ENCODE measurements at regions not wholly inside any gene's neighbourhood (a gene's known extent, or its start where the extent isn't known, plus 50 kb on each side); places are given as distances from the start of the nearest gene placed in this dataset.

DNA sequence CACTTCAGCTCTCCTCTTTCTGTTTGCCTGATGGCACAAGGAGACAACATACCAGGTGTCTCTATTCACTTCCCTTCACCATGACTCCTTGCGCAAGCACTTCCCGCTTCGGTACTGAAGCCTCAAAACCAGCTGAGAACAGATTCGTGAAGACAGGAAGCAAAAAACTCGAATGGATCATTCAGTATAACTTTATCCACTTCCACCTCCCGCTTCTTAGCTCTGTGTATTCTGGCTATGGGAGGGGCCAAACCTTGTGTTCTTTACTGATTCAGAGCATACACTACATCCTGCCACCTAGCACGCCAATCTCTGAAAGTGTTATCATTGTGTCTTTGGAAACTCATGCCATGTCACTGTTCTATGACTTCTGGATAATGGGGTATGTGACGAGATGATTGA is 62.2 kb upstream of the ADA2 start:
- Histone ChIP-seq H2AFZ (ENCODE audit: insufficient read depth, low read length, poor library complexity) (no peak overlapping the region), H3K4me1 (ENCODE audit: control insufficient read depth in 1 of 2, insufficient read depth in 2 of 2, low read length in 2 of 2) (no peaks in the 10 kb centered on the region), H3K9me3 (ENCODE audit: insufficient read depth, low read depth, low read length) (peaks cover 1% of the 10 kb centered on the region), H3K18ac (ENCODE audit: low read length) (no peak overlapping the region), H3K79me1 (ENCODE audit: low read length) (no peaks in the 10 kb centered on the region), H3K4ac (ENCODE audit: low read depth, low read length) (no peak overlapping the region), H2AK5ac (ENCODE audit: low read length) (no peak overlapping the region), H3K23ac (ENCODE audit: low read length) (no peak overlapping the region), H3K14ac (ENCODE audit: low read length) (no peak overlapping the region), H2BK120ac (ENCODE audit: insufficient read depth, low read length, poor library complexity) (no peak overlapping the region), H3K79me2 (ENCODE audit: control insufficient read depth, insufficient read depth, low read length, poor library complexity) (no peaks in the 10 kb centered on the region), H3K36me3 (ENCODE audit: control insufficient read depth in 1 of 2, insufficient read depth in 2 of 2, low read length in 2 of 2) (no peaks in the 10 kb centered on the region), H3K9ac (ENCODE audit: low read length) (no peak overlapping the region), H3K27me3 (ENCODE audit: insufficient read depth, low read length) (no peaks in the 10 kb centered on the region), H2BK5ac (ENCODE audit: low read depth, low read length, poor library complexity) (no peak overlapping the region), H4K12ac (ENCODE audit: low read depth, low read length) (no peak overlapping the region), H3K4me2 (ENCODE audit: low read length) (no peak overlapping the region), H2BK12ac (ENCODE audit: low read length) (no peak overlapping the region), H3K4me3 (ENCODE audit: low read depth, low read length) (no peak overlapping the region), H4K91ac (ENCODE audit: low read depth, low read length) (no peak overlapping the region), H3K27ac (ENCODE audit: low read depth, low read length) (no peak overlapping the region), H4K8ac (ENCODE audit: low read depth, low read length) (no peak overlapping the region)
- no CpG with 5 or more reads among the region's 8 CpGs for WGBS (ENCODE audit: extremely low coverage, insufficient coverage, insufficient read length)
- DNase-seq = no peak

- no CpG with 5 or more reads among the region's 5 CpGs for WGBS (ENCODE audit: extremely low coverage, insufficient coverage, insufficient read length)
- no peak for DNase-seq
Measured at GRCh38 chr22:17281026-17281425, 61.8 kb upstream of the ADA2 start.

GRCh38 chr22:17272511-17272991 is 53.3 kb upstream of the ADA2 start:
- H4K8ac ChIP-seq (ENCODE audit: low read depth, low read length) = no peak overlapping the region
- H2AFZ ChIP-seq (ENCODE audit: insufficient read depth, low read length, poor library complexity) = no peak overlapping the region
- no peak overlapping the region for H3K4ac ChIP-seq (ENCODE audit: low read depth, low read length)
- no peaks in the 10 kb centered on the region for H3K36me3 ChIP-seq (ENCODE audit: control insufficient read depth in 1 of 2, insufficient read depth in 2 of 2, low read length in 2 of 2)
- no peak overlapping the region for H2BK120ac ChIP-seq (ENCODE audit: insufficient read depth, low read length, poor library complexity)
- H3K79me2 ChIP-seq (ENCODE audit: control insufficient read depth, insufficient read depth, low read length, poor library complexity) = no peaks in the 10 kb centered on the region
- H2BK12ac ChIP-seq (ENCODE audit: low read length) = no peak overlapping the region
- peaks cover 3% of the 10 kb centered on the region in 2 experiments for H3K4me1 ChIP-seq (ENCODE audit: control insufficient read depth in 1 of 2, insufficient read depth in 2 of 2, low read length in 2 of 2)
- no peak overlapping the region for H3K9ac ChIP-seq (ENCODE audit: low read length)
- H3K4me2 ChIP-seq (ENCODE audit: low read length) = no peak overlapping the region
- H3K18ac ChIP-seq (ENCODE audit: low read length) = no peak overlapping the region
- H3K27ac ChIP-seq (ENCODE audit: low read depth, low read length) = no peak overlapping the region
- H4K12ac ChIP-seq (ENCODE audit: low read depth, low read length) = no peak overlapping the region
- no peaks in the 10 kb centered on the region for H3K79me1 ChIP-seq (ENCODE audit: low read length)
- H3K23ac ChIP-seq (ENCODE audit: low read length) = no peak overlapping the region
- WGBS (ENCODE audit: extremely low coverage, insufficient coverage, insufficient read length) = no CpG with 5 or more reads among the region's 4 CpGs
- H3K14ac ChIP-seq (ENCODE audit: low read length) = no peak overlapping the region
- no peak overlapping the region for H2AK5ac ChIP-seq (ENCODE audit: low read length)
- H3K27me3 ChIP-seq (ENCODE audit: insufficient read depth, low read length) = no peaks in the 10 kb centered on the region
- no peak overlapping the region for H2BK5ac ChIP-seq (ENCODE audit: low read depth, low read length, poor library complexity)
- H3K4me3 ChIP-seq (ENCODE audit: low read depth, low read length) = no peak overlapping the region
- no peak overlapping the region for H4K91ac ChIP-seq (ENCODE audit: low read depth, low read length)
- DNase-seq = no peak
- peaks cover 2% of the 10 kb centered on the region for H3K9me3 ChIP-seq (ENCODE audit: insufficient read depth, low read depth, low read length)

More at GRCh38 chr22:17281026-17281425, 61.8 kb upstream of the ADA2 start:
- Histone ChIP-seq H3K79me1 (ENCODE audit: low read length) (no peaks in the 10 kb centered on the region), H3K27ac (ENCODE audit: low read depth, low read length) (no peak overlapping the region), H3K27me3 (ENCODE audit: insufficient read depth, low read length) (no peaks in the 10 kb centered on the region), H3K79me2 (ENCODE audit: control insufficient read depth, insufficient read depth, low read length, poor library complexity) (no peaks in the 10 kb centered on the region), H2BK120ac (ENCODE audit: insufficient read depth, low read length, poor library complexity) (no peak overlapping the region), H3K4me2 (ENCODE audit: low read length) (no peak overlapping the region), H3K14ac (ENCODE audit: low read length) (no peak overlapping the region), H2AK5ac (ENCODE audit: low read length) (no peak overlapping the region), H3K23ac (ENCODE audit: low read length) (no peak overlapping the region), H4K12ac (ENCODE audit: low read depth, low read length) (no peak overlapping the region), H3K9me3 (ENCODE audit: insufficient read depth, low read depth, low read length) (peaks cover 1% of the 10 kb centered on the region), H4K8ac (ENCODE audit: low read depth, low read length) (no peak overlapping the region), H3K4me1 (ENCODE audit: control insufficient read depth in 1 of 2, insufficient read depth in 2 of 2, low read length in 2 of 2) (no peaks in the 10 kb centered on the region), H2AFZ (ENCODE audit: insufficient read depth, low read length, poor library complexity) (no peak overlapping the region), H3K9ac (ENCODE audit: low read length) (no peak overlapping the region), H3K4ac (ENCODE audit: low read depth, low read length) (no peak overlapping the region), H2BK5ac (ENCODE audit: low read depth, low read length, poor library complexity) (no peak overlapping the region), H3K36me3 (ENCODE audit: control insufficient read depth in 1 of 2, insufficient read depth in 2 of 2, low read length in 2 of 2) (no peaks in the 10 kb centered on the region), H2BK12ac (ENCODE audit: low read length) (no peak overlapping the region), H3K18ac (ENCODE audit: low read length) (no peak overlapping the region), H4K91ac (ENCODE audit: low read depth, low read length) (no peak overlapping the region), H3K4me3 (ENCODE audit: low read depth, low read length) (no peak overlapping the region)

GRCh38 chr22:17271711-17272451 is 52.6 kb upstream of the ADA2 start:
- H3K4me1 ChIP-seq (ENCODE audit: control insufficient read depth in 1 of 2, insufficient read depth in 2 of 2, low read length in 2 of 2) = peaks cover 5 to 6% of the 10 kb centered on the region in 2 experiments
- no CpG with 5 or more reads among the region's 8 CpGs for WGBS (ENCODE audit: extremely low coverage, insufficient coverage, insufficient read length)
- no peak overlapping the region for H4K8ac ChIP-seq (ENCODE audit: low read depth, low read length)
- no peak overlapping the region for H3K18ac ChIP-seq (ENCODE audit: low read length)
- no peak overlapping the region for H2BK5ac ChIP-seq (ENCODE audit: low read depth, low read length, poor library complexity)
- H4K91ac ChIP-seq (ENCODE audit: low read depth, low read length) = no peak overlapping the region
- H2BK12ac ChIP-seq (ENCODE audit: low read length) = no peak overlapping the region
- H3K9me3 ChIP-seq (ENCODE audit: insufficient read depth, low read depth, low read length) = peaks cover 2% of the 10 kb centered on the region
- H3K79me1 ChIP-seq (ENCODE audit: low read length) = no peaks in the 10 kb centered on the region
- no peak overlapping the region for H3K23ac ChIP-seq (ENCODE audit: low read length)
- H3K36me3 ChIP-seq (ENCODE audit: control insufficient read depth in 1 of 2, insufficient read depth in 2 of 2, low read length in 2 of 2) = no peaks in the 10 kb centered on the region
- H2BK120ac ChIP-seq (ENCODE audit: insufficient read depth, low read length, poor library complexity) = no peak overlapping the region
- no peaks in the 10 kb centered on the region for H3K79me2 ChIP-seq (ENCODE audit: control insufficient read depth, insufficient read depth, low read length, poor library complexity)
- no peak overlapping the region for H3K4ac ChIP-seq (ENCODE audit: low read depth, low read length)
- no peaks in the 10 kb centered on the region for H3K27me3 ChIP-seq (ENCODE audit: insufficient read depth, low read length)
- no peak overlapping the region for H3K4me3 ChIP-seq (ENCODE audit: low read depth, low read length)
- H3K4me2 ChIP-seq (ENCODE audit: low read length) = no peak overlapping the region
- H3K9ac ChIP-seq (ENCODE audit: low read length) = no peak overlapping the region
- no peak overlapping the region for H3K14ac ChIP-seq (ENCODE audit: low read length)
- no peak overlapping the region for H2AK5ac ChIP-seq (ENCODE audit: low read length)
- H4K12ac ChIP-seq (ENCODE audit: low read depth, low read length) = no peak overlapping the region
- DNase-seq = no peak
- H2AFZ ChIP-seq (ENCODE audit: insufficient read depth, low read length, poor library complexity) = no peak overlapping the region
- no peak overlapping the region for H3K27ac ChIP-seq (ENCODE audit: low read depth, low read length)

Measured in trophoblast cell (in vitro differentiated cells and primary cell).